ENCODE measurements at regions not wholly inside any gene's neighbourhood (a gene's known extent, or its start where the extent isn't known, plus 50 kb on each side); places are given as distances from the start of the nearest gene placed in this dataset.

DNA sequence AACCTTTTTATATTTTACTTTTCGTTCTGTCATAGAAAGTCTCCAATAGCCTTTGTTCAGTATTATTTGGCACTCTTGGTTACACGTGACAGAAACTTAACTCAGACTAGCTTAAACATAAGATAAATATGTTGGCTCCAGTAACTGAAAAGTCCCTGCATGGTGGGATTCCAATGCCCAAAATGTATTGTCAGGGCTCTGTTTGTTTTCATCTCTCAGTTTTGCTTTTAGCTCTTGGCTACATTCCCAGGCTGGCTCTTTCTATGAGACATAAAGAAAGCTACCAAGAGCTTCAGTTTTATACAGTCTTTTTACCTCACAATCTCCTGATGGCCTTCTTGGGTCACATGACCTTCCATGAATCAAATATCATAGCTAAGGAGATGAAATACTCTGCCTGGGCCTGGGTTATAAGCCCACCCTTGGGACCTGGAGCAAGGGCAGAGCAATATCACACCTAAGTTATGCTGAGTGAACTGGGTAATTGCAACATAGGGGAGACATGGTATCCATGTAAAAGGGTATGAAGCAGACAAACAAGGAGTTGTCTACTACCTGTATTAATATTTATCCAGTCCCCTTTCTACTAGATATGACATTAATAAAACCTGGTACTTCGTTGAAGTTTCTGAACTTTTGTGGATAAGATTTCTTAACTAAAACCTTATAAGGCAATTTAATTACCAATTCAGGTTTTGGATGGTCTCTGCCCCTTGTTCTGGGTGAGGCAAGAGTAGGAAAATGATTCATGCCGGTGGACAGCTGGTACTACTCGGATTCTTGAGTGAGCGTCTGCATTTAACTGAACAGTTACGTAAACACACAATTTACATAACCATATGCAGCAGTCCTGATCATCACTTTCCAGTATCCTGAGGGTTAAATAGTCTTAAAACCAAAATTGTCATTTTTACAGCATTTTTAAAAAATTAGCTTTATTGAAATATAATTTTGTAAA is 442.3 kb downstream of the GPATCH2 start:
- Histone ChIP-seq H3K27ac (ENCODE audit: low read depth in 2 of 2, low read length in 2 of 2) (no peak overlapping the region), H3K9ac (ENCODE audit: low read length in 3 of 3) (no peak overlapping the region), H3K27me3 (ENCODE audit: control insufficient read depth, insufficient read depth, low read length) (no peaks in the 10 kb centered on the region), H3K4me1 (ENCODE audit: control insufficient read depth in 2 of 3, insufficient read depth in 2 of 3, low read depth in 1 of 3, low read length in 3 of 3) (no peaks in the 10 kb centered on the region), H3K4me3 (ENCODE audit: low read length in 3 of 3) (no peak overlapping the region), H3K36me3 (ENCODE audit: control insufficient read depth in 2 of 3, insufficient read depth in 3 of 3, low read length in 3 of 3) (no peaks in the 10 kb centered on the region), H3K9me3 (ENCODE audit: control insufficient read depth in 2 of 3, insufficient read depth in 1 of 3, low read length in 3 of 3) (peaks cover 0 to 3% (median 0%) of the 10 kb centered on the region in 3 donors)
- no peak for FAIRE-seq
- DNase-seq: no peak
- TF ChIP-seq, protein P1, sequence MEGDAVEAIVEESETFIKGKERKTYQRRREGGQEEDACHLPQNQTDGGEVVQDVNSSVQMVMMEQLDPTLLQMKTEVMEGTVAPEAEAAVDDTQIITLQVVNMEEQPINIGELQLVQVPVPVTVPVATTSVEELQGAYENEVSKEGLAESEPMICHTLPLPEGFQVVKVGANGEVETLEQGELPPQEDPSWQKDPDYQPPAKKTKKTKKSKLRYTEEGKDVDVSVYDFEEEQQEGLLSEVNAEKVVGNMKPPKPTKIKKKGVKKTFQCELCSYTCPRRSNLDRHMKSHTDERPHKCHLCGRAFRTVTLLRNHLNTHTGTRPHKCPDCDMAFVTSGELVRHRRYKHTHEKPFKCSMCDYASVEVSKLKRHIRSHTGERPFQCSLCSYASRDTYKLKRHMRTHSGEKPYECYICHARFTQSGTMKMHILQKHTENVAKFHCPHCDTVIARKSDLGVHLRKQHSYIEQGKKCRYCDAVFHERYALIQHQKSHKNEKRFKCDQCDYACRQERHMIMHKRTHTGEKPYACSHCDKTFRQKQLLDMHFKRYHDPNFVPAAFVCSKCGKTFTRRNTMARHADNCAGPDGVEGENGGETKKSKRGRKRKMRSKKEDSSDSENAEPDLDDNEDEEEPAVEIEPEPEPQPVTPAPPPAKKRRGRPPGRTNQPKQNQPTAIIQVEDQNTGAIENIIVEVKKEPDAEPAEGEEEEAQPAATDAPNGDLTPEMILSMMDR (IDR thresholded peaks at IDR 0.05; ENCODE audit: borderline replicate concordance, extremely low read depth, insufficient read depth): no peak
- intact Hi-C loops (cut with DNase I): no loop called here

DNA sequence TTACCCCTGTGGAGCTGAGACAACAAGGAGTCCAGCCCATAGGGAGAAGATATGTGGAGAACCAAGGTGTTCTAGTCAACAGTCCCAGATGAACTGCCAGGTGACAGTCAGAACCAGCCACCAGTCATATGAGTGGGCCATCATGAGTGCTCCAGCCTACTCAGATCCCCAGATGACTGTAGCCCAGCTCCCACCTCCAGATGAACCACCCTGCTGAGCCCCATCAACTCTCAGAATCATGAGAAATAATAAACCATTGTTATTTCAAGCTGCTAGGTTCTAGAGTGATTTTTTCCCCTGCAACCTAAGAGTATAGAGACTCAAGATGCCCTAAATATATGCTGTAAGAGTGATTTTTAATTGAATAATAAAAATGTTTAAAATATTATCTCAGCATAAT is 444.2 kb downstream of the GPATCH2 start:
- TF ChIP-seq, protein P1 (IDR thresholded peaks at IDR 0.05; ENCODE audit: borderline replicate concordance, extremely low read depth, insufficient read depth): no peak
- intact Hi-C loops (cut with DNase I): no loop called here
- no peaks in the 10 kb centered on the region for H3K27me3 ChIP-seq (ENCODE audit: control insufficient read depth, insufficient read depth, low read length)
- H3K27ac ChIP-seq (ENCODE audit: low read depth in 2 of 2, low read length in 2 of 2): no peak overlapping the region
- FAIRE-seq (no peak), DNase-seq (no peak)
- no peak overlapping the region for H3K9ac ChIP-seq (ENCODE audit: low read length in 3 of 3)
- peaks cover 0 to 3% (median 0%) of the 10 kb centered on the region in 3 donors for H3K9me3 ChIP-seq (ENCODE audit: control insufficient read depth in 2 of 3, insufficient read depth in 1 of 3, low read length in 3 of 3)
- no peaks in the 10 kb centered on the region for H3K4me1 ChIP-seq (ENCODE audit: control insufficient read depth in 2 of 3, insufficient read depth in 2 of 3, low read depth in 1 of 3, low read length in 3 of 3)
- H3K4me3 ChIP-seq (ENCODE audit: low read length in 3 of 3): no peak overlapping the region
- H3K36me3 ChIP-seq (ENCODE audit: control insufficient read depth in 2 of 3, insufficient read depth in 3 of 3, low read length in 3 of 3): no peaks in the 10 kb centered on the region

DNA sequence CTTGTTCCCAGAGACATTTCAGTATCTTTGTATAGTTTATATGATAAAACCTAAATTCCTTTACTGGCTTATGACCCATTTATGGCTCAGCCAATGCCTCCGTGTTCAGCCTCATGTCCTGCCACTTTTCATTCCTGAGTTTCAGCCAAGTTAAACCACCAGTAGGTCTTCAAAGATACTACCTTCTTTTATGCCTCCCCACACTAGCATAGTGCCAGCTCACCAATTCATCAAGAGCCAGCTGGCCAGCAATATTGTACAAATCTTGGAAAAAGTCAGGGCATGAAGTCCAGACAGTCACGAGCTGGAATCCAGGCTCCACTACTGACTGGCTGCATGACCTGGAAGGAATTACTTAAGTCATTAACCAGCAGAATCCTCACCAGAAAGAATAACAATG is 446.0 kb downstream of the GPATCH2 start:
- no peak overlapping the region for H3K27ac ChIP-seq (ENCODE audit: low read depth in 2 of 2, low read length in 2 of 2)
- H3K9ac ChIP-seq (ENCODE audit: low read length in 3 of 3): no peak overlapping the region
- intact Hi-C loops (cut with DNase I): no loop called here
- H3K4me3 ChIP-seq (ENCODE audit: low read length in 3 of 3): no peak overlapping the region
- no peaks in the 10 kb centered on the region for H3K27me3 ChIP-seq (ENCODE audit: control insufficient read depth, insufficient read depth, low read length)
- peaks cover 0 to 3% (median 0%) of the 10 kb centered on the region in 3 donors for H3K9me3 ChIP-seq (ENCODE audit: control insufficient read depth in 2 of 3, insufficient read depth in 1 of 3, low read length in 3 of 3)
- TF ChIP-seq, protein P1 (IDR thresholded peaks at IDR 0.05; ENCODE audit: borderline replicate concordance, extremely low read depth, insufficient read depth): no peak
- no peak for FAIRE-seq
- H3K4me1 ChIP-seq (ENCODE audit: control insufficient read depth in 2 of 3, insufficient read depth in 2 of 3, low read depth in 1 of 3, low read length in 3 of 3): no peaks in the 10 kb centered on the region
- no peak for DNase-seq
- H3K36me3 ChIP-seq (ENCODE audit: control insufficient read depth in 2 of 3, insufficient read depth in 3 of 3, low read length in 3 of 3): no peaks in the 10 kb centered on the region

Data from kidney (tissue), 13 donors.